ENCODE measurements at regions not wholly inside any gene's neighbourhood (a gene's known extent, or its start where the extent isn't known, plus 50 kb on each side); places are given as distances from the start of the nearest gene placed in this dataset.

DNA sequence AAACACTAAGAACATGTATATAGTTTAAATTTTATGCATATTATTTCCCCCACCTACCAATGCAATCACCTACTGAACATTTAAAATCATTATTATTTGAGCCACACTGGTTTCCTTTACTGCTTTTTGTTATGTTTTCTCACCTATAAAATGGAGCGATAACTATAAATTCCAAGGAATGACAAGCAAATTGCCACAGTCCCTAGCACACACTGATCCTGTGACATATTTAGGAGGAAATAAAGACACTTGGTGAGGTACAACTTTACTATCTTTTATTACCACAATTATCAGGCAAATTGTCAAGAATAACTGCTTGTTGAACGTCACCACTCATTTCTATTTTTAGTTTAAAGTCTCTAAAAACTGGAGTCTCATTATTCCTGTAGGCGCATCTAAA lies 1693.6 kb downstream of the EFNA5 start:
- no peak overlapping the region for H3K27ac ChIP-seq
- 82 to 87% (median 87%) methylated on average over 3 of the region's 3 CpGs for WGBS, 5 donors
- no peaks in the 10 kb centered on the region for H3K27me3 ChIP-seq
- DNase-seq = no peak
- H3K36me3 ChIP-seq = no peaks in the 10 kb centered on the region
- H3K4me1 ChIP-seq = no peaks in the 10 kb centered on the region
- intact Hi-C loops (cut with DNase I; ENCODE audit: low total_unique reads) = no loop called here
- no peak overlapping the region for H3K4me3 ChIP-seq
- no peaks in the 10 kb centered on the region for H3K9me3 ChIP-seq
- TF ChIP-seq POLR2AphosphoS5 (IDR thresholded peaks at IDR 0.05) (no peak), POLR2A (IDR thresholded peaks at IDR 0.05) (no peak), EP300 (IDR thresholded peaks at IDR 0.05) (no peak)
- TF ChIP-seq, protein P1, sequence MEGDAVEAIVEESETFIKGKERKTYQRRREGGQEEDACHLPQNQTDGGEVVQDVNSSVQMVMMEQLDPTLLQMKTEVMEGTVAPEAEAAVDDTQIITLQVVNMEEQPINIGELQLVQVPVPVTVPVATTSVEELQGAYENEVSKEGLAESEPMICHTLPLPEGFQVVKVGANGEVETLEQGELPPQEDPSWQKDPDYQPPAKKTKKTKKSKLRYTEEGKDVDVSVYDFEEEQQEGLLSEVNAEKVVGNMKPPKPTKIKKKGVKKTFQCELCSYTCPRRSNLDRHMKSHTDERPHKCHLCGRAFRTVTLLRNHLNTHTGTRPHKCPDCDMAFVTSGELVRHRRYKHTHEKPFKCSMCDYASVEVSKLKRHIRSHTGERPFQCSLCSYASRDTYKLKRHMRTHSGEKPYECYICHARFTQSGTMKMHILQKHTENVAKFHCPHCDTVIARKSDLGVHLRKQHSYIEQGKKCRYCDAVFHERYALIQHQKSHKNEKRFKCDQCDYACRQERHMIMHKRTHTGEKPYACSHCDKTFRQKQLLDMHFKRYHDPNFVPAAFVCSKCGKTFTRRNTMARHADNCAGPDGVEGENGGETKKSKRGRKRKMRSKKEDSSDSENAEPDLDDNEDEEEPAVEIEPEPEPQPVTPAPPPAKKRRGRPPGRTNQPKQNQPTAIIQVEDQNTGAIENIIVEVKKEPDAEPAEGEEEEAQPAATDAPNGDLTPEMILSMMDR (IDR thresholded peaks at IDR 0.05) = no peak

DNA sequence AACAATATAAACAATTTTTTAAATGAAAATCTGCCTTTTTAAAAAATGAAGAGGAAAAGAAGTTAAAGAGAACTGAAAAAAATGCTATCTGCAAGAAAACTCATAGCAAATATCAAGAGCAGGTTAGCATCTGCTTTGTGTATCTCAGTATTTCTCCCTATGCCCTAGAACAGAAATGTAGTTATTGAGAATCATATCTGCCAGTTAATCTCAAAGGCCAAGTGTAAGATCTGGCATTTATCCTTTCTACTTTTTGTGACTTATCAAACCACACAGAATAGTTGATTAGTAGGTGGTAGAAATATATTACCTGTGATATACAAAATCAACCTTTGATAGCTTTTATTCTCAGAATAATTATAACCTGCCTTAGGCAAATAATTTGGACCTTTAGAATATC lies 1699.8 kb downstream of the EFNA5 start:
- intact Hi-C loops (cut with DNase I; ENCODE audit: low total_unique reads) = no loop called here

DNA sequence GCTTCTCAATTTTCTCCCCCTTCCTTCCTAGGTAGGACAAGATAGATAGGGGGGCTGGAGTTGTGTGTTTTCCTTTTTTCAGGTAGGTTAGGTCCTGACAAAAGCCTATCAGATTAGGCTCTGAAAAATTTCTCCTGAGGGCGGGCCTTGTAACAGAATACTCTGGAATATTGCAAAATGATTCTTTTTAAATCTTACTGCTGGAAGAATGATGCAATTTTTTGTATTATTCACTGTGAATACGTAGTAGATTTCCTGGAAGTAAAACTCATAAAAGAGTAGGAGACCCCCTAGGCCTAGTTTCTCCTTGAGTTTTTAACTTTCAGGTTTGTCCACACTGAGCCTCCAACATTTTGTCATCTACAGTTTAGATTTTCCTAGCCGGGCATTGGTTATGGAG lies 1701.8 kb downstream of the EFNA5 start:
- intact Hi-C loops (cut with DNase I; ENCODE audit: low total_unique reads) = no loop called here
- Histone ChIP-seq H3K4me1 (no peaks in the 10 kb centered on the region), H3K27me3 (no peaks in the 10 kb centered on the region), H3K36me3 (no peaks in the 10 kb centered on the region), H3K4me3 (no peak overlapping the region), H3K27ac (no peak overlapping the region), H3K9me3 (no peaks in the 10 kb centered on the region)
- no peak for DNase-seq
- TF ChIP-seq, protein P1 (IDR thresholded peaks at IDR 0.05) = no peak
- TF ChIP-seq POLR2AphosphoS5 (IDR thresholded peaks at IDR 0.05) (no peak), POLR2A (IDR thresholded peaks at IDR 0.05) (no peak), EP300 (IDR thresholded peaks at IDR 0.05) (no peak)
- 87 to 94% (median 91%) methylated on average over 3 of the region's 3 CpGs for WGBS, 5 donors

More for the DNA sequence above, 1699.8 kb downstream of the EFNA5 start:
- Histone ChIP-seq H3K4me3 (no peak overlapping the region), H3K27me3 (no peaks in the 10 kb centered on the region), H3K4me1 (no peaks in the 10 kb centered on the region), H3K27ac (no peak overlapping the region), H3K9me3 (no peaks in the 10 kb centered on the region), H3K36me3 (no peaks in the 10 kb centered on the region)
- no peak for DNase-seq
- TF ChIP-seq EP300 (IDR thresholded peaks at IDR 0.05) = no peak
- no peak for TF ChIP-seq POLR2A (IDR thresholded peaks at IDR 0.05)
- TF ChIP-seq, protein P1 (IDR thresholded peaks at IDR 0.05) = no peak
- TF ChIP-seq POLR2AphosphoS5 (IDR thresholded peaks at IDR 0.05) = no peak

DNA sequence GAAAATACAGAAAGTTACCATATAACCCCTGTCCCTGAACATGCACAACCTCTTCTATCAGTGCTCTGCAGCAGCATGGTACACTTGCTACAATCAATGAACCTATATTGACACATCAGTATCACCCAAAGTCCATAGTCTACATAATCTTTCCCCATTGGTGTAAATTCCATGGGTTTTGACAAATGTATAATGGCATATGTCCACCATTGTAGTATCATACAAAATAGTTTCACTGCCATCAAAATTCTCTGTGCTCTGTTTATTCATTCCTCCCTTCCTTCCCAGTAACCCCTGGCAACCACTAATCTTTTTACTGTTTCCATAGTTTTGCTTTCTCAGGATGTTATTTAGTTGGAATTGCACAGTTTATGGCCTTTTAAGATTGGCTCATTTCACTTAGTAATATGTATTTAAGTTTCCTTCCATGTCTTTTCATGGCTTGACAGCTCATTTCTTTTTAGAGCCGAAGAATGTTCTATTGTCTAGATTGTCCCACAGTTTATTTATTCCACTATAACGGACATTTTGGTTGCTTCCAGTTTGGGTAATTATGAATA lies 1707.0 kb downstream of the EFNA5 start:
- WGBS, 5 donors = 38 to 84% (median 63%) methylated on average over 2 of the region's 2 CpGs
- H3K4me1 ChIP-seq = no peaks in the 10 kb centered on the region
- intact Hi-C loops (cut with DNase I; ENCODE audit: low total_unique reads) = no loop called here
- no peak overlapping the region for H3K4me3 ChIP-seq
- no peak for DNase-seq
- no peaks in the 10 kb centered on the region for H3K9me3 ChIP-seq
- no peaks in the 10 kb centered on the region for H3K27me3 ChIP-seq
- H3K27ac ChIP-seq = no peak overlapping the region
- TF ChIP-seq, protein P1 (IDR thresholded peaks at IDR 0.05) = no peak
- TF ChIP-seq POLR2A (IDR thresholded peaks at IDR 0.05) (no peak), EP300 (IDR thresholded peaks at IDR 0.05) (no peak), POLR2AphosphoS5 (IDR thresholded peaks at IDR 0.05) (no peak)
- no peaks in the 10 kb centered on the region for H3K36me3 ChIP-seq

Data from stomach (tissue), 8 donors.